ENCODE measurements at regions not wholly inside any gene's neighbourhood (a gene's known extent, or its start where the extent isn't known, plus 50 kb on each side); places are given as distances from the start of the nearest gene placed in this dataset.

DNA sequence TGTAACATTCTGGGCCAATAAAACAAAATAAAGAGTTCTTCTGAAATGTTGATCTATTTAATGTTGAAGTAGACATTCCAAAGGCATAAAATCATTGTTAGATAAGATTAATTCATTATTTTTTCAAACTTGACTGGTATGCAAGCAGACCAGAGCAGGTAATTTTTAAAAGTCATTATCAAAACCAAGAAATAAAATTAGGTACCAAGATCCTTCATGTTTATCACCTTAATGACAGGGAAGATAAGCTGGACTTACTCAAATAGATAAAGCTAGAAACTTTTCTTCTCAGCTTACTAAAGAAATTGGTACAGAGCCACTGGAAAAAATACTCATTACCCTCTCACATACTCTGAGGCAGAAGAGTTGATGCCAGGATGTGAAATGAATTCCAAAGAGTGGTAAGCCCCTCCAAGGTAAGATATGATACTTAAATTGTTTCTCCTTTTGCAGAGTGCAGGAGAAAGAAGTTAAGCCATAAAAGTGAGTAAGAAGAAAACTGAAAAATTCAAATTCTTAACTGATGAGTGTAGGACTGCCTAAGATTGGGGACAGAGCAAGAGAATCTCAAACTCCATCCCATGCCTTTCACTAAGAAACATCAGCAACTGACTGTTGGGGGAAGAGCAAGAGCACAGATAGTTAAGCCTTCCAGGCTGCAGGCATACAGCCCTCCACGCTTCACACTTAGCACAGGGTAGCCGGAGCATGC is 111.9 kb downstream of the SLC41A2 start:
- no peak for DNase-seq
- Histone ChIP-seq H3K27ac (replicated peaks) (no peak overlapping the region), H3K9me3 (replicated peaks) (no peaks in the 10 kb centered on the region), H3K27me3 (ENCODE audit: low read depth) (no peaks in the 10 kb centered on the region), H3K4me1 (no peaks in the 10 kb centered on the region), H3K4me3 (no peak overlapping the region), H3K36me3 (no peaks in the 10 kb centered on the region)
- TF ChIP-seq, protein P1, sequence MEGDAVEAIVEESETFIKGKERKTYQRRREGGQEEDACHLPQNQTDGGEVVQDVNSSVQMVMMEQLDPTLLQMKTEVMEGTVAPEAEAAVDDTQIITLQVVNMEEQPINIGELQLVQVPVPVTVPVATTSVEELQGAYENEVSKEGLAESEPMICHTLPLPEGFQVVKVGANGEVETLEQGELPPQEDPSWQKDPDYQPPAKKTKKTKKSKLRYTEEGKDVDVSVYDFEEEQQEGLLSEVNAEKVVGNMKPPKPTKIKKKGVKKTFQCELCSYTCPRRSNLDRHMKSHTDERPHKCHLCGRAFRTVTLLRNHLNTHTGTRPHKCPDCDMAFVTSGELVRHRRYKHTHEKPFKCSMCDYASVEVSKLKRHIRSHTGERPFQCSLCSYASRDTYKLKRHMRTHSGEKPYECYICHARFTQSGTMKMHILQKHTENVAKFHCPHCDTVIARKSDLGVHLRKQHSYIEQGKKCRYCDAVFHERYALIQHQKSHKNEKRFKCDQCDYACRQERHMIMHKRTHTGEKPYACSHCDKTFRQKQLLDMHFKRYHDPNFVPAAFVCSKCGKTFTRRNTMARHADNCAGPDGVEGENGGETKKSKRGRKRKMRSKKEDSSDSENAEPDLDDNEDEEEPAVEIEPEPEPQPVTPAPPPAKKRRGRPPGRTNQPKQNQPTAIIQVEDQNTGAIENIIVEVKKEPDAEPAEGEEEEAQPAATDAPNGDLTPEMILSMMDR (IDR thresholded peaks at IDR 0.05; ENCODE audit: borderline replicate concordance): no peak
- intact Hi-C loops (cut with micrococcal nuclease): no loop called here

DNA sequence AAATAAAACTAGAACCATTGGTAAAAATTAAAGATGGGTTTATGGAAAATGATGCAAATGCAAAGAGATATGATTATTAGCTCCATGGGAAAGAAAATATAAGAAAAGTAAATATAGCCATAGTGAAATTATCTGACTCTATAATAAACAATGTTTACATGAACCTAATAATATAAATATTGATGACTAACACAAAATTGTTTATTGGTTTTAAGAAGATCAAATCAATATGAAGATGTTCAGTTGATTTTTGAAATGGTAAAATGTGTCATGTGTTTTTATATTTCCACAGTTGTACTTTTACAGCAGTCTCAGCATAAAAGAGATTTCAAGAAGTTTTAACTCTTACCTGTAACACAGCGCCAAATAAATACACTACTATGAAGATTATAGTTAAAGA is 114.0 kb downstream of the SLC41A2 start:
- H3K36me3 ChIP-seq: no peaks in the 10 kb centered on the region
- H3K27ac ChIP-seq (replicated peaks): no peak overlapping the region
- H3K4me1 ChIP-seq: no peaks in the 10 kb centered on the region
- H3K4me3 ChIP-seq: no peak overlapping the region
- TF ChIP-seq, protein P1 (IDR thresholded peaks at IDR 0.05; ENCODE audit: borderline replicate concordance): no peak
- intact Hi-C loops (cut with micrococcal nuclease): no loop called here
- no peaks in the 10 kb centered on the region for H3K9me3 ChIP-seq (replicated peaks)
- DNase-seq: no peak
- no peaks in the 10 kb centered on the region for H3K27me3 ChIP-seq (ENCODE audit: low read depth)

DNA sequence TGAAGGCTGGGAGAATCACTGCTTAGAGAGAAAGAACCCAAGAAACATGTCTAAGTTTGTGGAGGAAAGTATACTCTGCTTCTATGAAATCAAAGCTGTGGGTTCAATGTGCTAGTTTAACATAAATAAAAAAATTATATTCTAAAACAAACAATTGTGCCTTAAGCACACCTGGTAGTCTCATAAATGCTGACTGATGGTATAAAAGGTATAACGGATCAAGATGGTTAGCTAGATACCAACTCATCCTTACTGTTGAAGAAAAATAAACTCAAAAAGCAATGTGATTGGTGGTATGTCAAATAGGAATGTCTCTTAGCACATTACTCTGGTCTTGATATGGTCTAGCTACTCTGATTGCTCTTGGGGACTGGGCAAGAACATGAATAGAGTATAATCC is 117.8 kb downstream of the SLC41A2 start:
- no peak for DNase-seq
- intact Hi-C loops (cut with micrococcal nuclease): no loop called here
- H3K36me3 ChIP-seq: no peaks in the 10 kb centered on the region
- no peak overlapping the region for H3K4me3 ChIP-seq
- TF ChIP-seq, protein P1 (IDR thresholded peaks at IDR 0.05; ENCODE audit: borderline replicate concordance): no peak
- no peaks in the 10 kb centered on the region for H3K4me1 ChIP-seq
- H3K27me3 ChIP-seq (ENCODE audit: low read depth): no peaks in the 10 kb centered on the region
- no peak overlapping the region for H3K27ac ChIP-seq (replicated peaks)
- H3K9me3 ChIP-seq (replicated peaks): no peaks in the 10 kb centered on the region

DNA sequence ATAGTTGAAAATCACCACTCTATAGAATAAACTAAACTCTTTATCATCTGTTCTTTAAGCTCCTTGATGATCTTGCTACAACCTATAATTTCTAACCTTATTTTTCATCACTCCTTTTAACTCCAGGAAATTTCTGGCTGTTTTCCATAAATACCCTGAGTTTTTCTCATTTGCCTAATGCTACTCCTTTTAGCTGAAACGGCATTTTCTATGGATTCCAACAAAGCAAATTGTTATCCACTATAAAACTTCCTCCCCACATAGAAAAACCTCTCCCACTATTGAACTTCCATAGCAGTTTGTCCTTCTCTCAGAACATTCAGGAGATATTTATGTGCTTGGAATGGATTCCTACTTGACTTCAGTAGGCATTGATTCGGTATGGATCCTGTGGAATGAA is 122.8 kb downstream of the SLC41A2 start:
- Histone ChIP-seq H3K4me3 (no peak overlapping the region), H3K27me3 (ENCODE audit: low read depth) (no peaks in the 10 kb centered on the region), H3K9me3 (replicated peaks) (no peaks in the 10 kb centered on the region), H3K36me3 (no peaks in the 10 kb centered on the region), H3K27ac (replicated peaks) (no peak overlapping the region), H3K4me1 (no peaks in the 10 kb centered on the region)
- TF ChIP-seq, protein P1 (IDR thresholded peaks at IDR 0.05; ENCODE audit: borderline replicate concordance): no peak
- DNase-seq: no peak
- intact Hi-C loops (cut with micrococcal nuclease): no loop called here

DNA sequence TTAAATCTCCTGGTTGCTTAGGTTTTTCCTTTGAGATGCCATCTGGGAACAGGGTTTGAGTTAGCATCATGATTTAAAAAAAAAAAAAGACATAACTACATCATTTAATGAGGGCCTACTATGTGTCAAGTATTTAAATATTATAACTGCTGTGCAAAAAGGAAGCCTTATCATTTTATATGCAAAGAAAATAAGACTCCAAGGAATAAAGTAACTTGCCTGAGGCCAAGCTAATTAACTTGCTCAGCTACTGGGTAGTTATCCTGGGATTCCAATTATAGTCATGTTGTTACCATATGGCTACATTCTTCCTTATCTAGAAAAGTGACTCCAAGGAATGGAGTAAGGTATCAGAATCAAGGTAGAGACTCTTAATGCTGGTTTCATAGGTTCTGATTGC is 123.5 kb downstream of the SLC41A2 start:
- no peak for DNase-seq
- no peak overlapping the region for H3K27ac ChIP-seq (replicated peaks)
- TF ChIP-seq, protein P1 (IDR thresholded peaks at IDR 0.05; ENCODE audit: borderline replicate concordance): no peak
- H3K4me1 ChIP-seq: no peaks in the 10 kb centered on the region
- H3K36me3 ChIP-seq: no peaks in the 10 kb centered on the region
- no peaks in the 10 kb centered on the region for H3K9me3 ChIP-seq (replicated peaks)
- no peak overlapping the region for H3K4me3 ChIP-seq
- no peaks in the 10 kb centered on the region for H3K27me3 ChIP-seq (ENCODE audit: low read depth)
- intact Hi-C loops (cut with micrococcal nuclease): no loop called here
